SK-MEL-5 (cell line): ENCODE measurements at regions not wholly inside any gene's neighbourhood (a gene's known extent, or its start where the extent isn't known, plus 50 kb on each side); places are given as distances from the start of the nearest gene placed in this dataset.
"Not testable (repeated sequence)": the region's sequence is repeated elsewhere in the genome, so short reads cannot be mapped to it uniquely, and the experiment has no call there.

Experiments
- DNase-seq: peaks from one replicate; pipeline ENCODE4 v3.0.0-alpha.2; 2016; ENCODE audit warnings: low read depth, low spot score
- in situ Hi-C: cut with HindIII; loops from 2 replicates; pipeline ENCODE4 v1.10.0; 2016; ENCODE audit warnings: low sequenced_read_pairs, high pct_unique_total_duplicates, low pct_unique_long_range_greater_than_20kb

GRCh38 chr3:107458871-107459270 lies 63.9 kb upstream of the BBX start:
- in situ Hi-C loops, result no loop called here
- peak; percentile 14 for DNase-seq

- DNase-seq, result no peak
- in situ Hi-C loops, result no loop called here
Measured at GRCh38 chr3:107461721-107462120, 61.0 kb upstream of the BBX start.

- in situ Hi-C loops, result no loop called here
- no peak for DNase-seq
Measured at GRCh38 chr3:107464037-107464436, 58.7 kb upstream of the BBX start.

GRCh38 chr3:107465064-107465631 lies 57.6 kb upstream of the BBX start:
- in situ Hi-C loops, result no loop called here

GRCh38 chr3:107468782-107469181 lies 54.0 kb upstream of the BBX start:
- no peak for DNase-seq
- in situ Hi-C loops, result no loop called here

More at GRCh38 chr3:107465064-107465631, 57.6 kb upstream of the BBX start:
- DNase-seq, result no peak

GRCh38 chr3:107470496-107470895 lies 52.3 kb upstream of the BBX start:
- in situ Hi-C loops, DNase-seq: not testable (repeated sequence)
